ENCODE measurements at regions not wholly inside any gene's neighbourhood (a gene's known extent, or its start where the extent isn't known, plus 50 kb on each side); places are given as distances from the start of the nearest gene placed in this dataset.

GRCh38 chr9:108185613-108186012 lies 670.2 kb downstream of the ACTL7B start:
- ChIA-PET CTCF (no interaction called here), POLR2A (no interaction called here)

- CTCF ChIA-PET: no interaction called here
- POLR2A ChIA-PET: no interaction called here
These were observed 670.8 kb downstream of the ACTL7B start for GRCh38 chr9:108184941-108185340.

- ChIA-PET POLR2A (no interaction called here), CTCF (interaction anchor here (0.6 kb wide), 1 partner anchor 232 kb away, joined by 3 read pairs; no protein-coding TSS in a partner anchor)
These were observed 671.8 kb downstream of the ACTL7B start for GRCh38 chr9:108184009-108184408.

DNA sequence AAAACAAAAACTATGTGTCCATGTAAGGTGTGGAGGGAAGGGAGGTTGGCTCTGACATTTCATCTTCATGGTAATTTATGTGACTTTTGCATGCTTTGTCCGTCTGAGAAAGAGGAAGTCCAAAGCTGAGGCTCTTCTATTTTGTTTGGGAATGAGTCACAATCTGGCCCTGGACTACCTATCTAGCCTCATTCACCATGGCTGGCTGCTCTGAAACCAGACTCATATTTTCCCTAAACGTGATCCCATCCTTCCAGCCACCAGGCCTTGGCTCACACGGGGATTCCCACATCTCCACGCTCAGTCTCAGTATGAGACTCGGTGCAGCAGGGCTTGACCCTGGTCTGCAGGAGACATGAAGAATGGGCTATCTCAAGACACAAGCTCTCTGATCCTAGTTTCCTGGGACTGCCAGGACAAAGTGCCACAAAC lies 672.8 kb downstream of the ACTL7B start:
- CTCF ChIA-PET: no interaction called here

DNA sequence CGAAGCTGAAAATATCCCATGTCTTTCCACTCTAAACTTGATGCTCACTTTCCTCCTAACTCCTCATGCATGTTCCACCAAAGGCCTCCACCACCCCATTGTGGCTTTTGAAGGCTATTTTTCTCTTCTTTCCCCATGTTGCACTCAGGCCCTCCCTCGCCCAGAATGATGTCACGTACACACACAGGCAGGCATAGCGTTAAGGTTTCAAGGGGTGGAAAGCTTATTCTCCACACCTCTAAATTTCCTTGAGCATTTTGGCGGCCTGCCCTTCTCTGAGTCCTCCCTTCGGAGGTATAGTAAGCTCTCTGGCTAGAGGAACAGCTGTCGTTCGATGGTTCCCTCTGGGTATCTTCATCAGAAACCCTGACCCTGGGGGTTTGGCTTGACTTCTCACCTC lies 673.5 kb downstream of the ACTL7B start:
- CTCF ChIA-PET: no interaction called here

More for the DNA sequence above, 672.8 kb downstream of the ACTL7B start:
- POLR2A ChIA-PET: no interaction called here

DNA sequence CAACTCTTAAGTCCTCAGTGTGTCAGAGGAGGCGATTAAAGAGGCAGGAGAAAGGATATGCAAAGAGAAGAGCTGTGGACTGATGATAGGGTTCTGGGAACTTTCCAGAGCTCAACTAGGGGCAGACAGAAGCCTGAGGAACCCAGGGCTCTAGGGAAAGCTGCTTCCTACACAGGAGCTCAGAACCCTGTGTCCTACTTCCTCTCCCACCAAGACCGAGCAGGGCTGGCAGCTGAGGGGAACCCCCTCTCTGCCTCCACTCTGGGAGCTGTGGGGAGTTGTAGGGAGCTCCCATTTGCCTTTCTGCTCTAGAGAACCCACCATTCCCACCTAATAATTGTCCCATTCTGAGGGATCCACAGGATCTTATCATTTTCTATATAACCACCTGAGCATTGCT lies 674.3 kb downstream of the ACTL7B start:
- CTCF ChIA-PET: no interaction called here
- POLR2A ChIA-PET: no interaction called here

More for the DNA sequence above, 673.5 kb downstream of the ACTL7B start:
- POLR2A ChIA-PET: no interaction called here

- ChIA-PET POLR2A (no interaction called here), CTCF (no interaction called here)
These were observed 675.2 kb downstream of the ACTL7B start for GRCh38 chr9:108180541-108180940.

DNA sequence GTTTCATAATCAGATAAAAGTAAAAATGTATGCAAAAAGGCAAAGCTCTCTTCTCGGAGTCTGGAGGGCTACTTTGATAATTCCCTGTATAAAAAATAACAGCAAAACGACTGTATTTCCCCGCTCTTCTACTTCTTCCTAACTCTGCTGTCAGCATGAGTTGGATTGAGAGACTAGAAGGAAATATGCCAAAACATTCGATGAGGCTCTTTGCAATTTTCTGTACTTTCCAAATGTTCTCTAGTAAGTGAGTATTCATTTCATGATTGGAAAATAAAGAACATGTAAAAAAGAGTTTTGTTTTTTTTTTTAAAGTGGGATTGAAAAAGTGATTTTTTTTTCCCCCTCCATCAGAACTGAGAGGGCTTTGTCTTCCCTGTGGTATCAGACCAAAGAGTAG lies 677.5 kb downstream of the ACTL7B start:
- CTCF ChIA-PET: no interaction called here
- POLR2A ChIA-PET: no interaction called here

GRCh38 chr9:108168236-108168850 lies 678.8 kb upstream of the KLF4 start:
- POLR2A ChIA-PET: no interaction called here
- CTCF ChIA-PET: no interaction called here

GRCh38 chr9:108167136-108167900 lies 677.7 kb upstream of the KLF4 start:
- CTCF ChIA-PET: no interaction called here
- POLR2A ChIA-PET: no interaction called here

GRCh38 chr9:108166519-108166918 lies 677.0 kb upstream of the KLF4 start:
- POLR2A ChIA-PET: no interaction called here
- CTCF ChIA-PET: no interaction called here

DNA sequence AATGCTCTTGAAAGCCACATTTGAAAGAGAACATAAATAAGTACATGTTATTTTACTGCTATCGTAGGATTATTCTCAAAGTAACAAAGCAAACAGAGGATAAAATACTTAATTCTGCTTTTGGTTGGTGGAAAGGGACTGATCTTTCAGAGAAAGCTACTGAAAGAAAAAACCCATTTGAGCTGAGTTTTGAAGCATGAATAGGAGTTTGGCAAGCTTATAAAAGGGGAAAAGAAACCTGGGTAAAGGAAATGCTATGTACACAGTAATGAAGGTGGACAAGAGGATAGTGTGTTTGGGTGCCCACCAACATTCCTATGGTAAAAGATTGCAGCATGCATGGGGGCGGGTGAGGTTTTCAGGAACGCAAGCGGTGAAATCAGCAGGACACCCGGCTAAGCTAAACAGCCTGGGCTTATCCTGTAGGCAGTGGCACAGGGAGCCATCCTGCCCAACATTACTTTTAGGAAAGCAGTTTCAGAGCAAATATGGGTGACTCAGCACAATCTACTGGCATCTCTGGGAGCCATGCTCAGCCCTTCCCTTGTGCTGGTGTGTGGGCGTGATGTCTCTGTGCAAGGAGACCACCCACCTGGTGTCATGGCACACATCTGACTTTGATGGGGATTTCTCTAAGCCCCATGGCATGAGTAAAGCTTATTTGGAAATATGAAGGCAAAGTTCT lies 673.9 kb upstream of the KLF4 start:
- POLR2A ChIA-PET: no interaction called here
- CTCF ChIA-PET: no interaction called here

GRCh38 chr9:108162664-108163063 lies 673.1 kb upstream of the KLF4 start:
- POLR2A ChIA-PET: no interaction called here

DNA sequence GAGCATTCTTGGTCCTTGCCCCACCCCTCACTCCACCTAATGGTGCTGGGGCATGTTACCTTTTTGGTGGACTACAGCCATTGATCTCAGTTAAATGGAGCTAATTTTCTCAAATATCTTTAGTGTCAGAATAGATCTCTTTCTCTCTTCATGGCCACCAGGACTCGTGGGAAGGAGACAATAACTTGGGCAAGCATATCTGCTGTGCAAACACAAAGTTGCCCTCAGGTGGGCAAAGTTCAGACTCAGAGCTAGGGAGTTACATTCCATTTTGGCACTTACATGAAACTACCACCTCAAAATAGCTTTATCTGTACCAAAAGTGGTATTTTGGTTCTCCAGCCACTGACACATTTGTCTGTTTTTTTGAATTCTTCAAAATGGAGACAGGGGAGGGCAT lies 671.9 kb upstream of the KLF4 start:
- ChIA-PET CTCF (no interaction called here), POLR2A (no interaction called here)

More at GRCh38 chr9:108162664-108163063, 673.1 kb upstream of the KLF4 start:
- CTCF ChIA-PET: no interaction called here

GRCh38 chr9:108160706-108161355 lies 671.3 kb upstream of the KLF4 start:
- POLR2A ChIA-PET: no interaction called here
- CTCF ChIA-PET: no interaction called here

GRCh38 chr9:108160039-108160438 lies 670.5 kb upstream of the KLF4 start:
- ChIA-PET CTCF (no interaction called here), POLR2A (no interaction called here)

DNA sequence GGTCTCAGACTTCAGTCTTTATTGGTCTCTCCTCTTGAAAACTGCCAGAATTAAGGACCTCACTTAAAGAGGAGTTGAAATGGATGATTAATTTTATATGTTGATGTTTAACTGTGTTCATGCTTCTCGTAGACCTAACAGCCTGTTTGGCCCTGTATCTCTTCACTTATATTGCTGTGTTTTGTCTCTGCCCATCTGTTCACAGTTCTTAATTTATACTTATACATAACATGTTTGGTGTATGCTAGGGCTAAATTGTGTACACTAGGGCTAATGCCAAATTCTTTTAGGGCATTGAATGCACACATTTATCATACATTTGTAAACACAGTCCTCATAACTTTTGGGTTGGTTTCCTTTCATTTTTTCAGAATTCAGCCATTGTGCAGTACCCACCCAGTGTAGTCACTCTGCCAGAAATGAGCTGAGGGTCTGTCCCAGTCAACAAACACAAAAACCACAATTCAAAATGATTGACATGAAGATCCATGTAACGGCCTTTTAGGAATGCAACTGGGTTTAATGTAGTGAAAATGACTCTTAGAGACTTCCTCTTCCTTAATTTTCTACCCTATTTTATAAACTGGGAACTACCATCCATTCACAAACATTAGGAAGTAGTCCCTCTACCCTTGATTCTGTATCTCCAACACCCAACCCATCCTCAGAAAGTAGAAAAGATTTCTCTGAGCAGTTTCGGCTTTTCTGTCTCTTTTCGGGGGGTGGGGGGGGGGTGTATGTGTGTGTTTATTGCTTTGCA lies 668.8 kb upstream of the KLF4 start:
- ChIA-PET CTCF (no interaction called here), POLR2A (no interaction called here)

GRCh38 chr9:108156270-108156998 lies 666.9 kb upstream of the KLF4 start:
- CTCF ChIA-PET: no interaction called here
- POLR2A ChIA-PET: no interaction called here

GRCh38 chr9:108153416-108153815 lies 663.8 kb upstream of the KLF4 start:
- CTCF ChIA-PET: no interaction called here
- POLR2A ChIA-PET: no interaction called here

Data from activated CD8-positive, alpha-beta memory T cell treated with anti-CD3 and anti-CD28 coated beads for 36 hours (primary cell).